GM19452 (cell line): ENCODE measurements at regions not wholly inside any gene's neighbourhood (a gene's known extent, or its start where the extent isn't known, plus 50 kb on each side); places are given as distances from the start of the nearest gene placed in this dataset.
"Not testable (repeated sequence)": the region's sequence is repeated elsewhere in the genome, so short reads cannot be mapped to it uniquely, and the experiment has no call there.

Source experiments
- ATAC-seq: cut with Tn5 transposase; IDR thresholded peaks from one replicate; pipeline ENCODE4 v1.9.1; 2021; ENCODE audit not compliant: unreplicated experiment

DNA sequence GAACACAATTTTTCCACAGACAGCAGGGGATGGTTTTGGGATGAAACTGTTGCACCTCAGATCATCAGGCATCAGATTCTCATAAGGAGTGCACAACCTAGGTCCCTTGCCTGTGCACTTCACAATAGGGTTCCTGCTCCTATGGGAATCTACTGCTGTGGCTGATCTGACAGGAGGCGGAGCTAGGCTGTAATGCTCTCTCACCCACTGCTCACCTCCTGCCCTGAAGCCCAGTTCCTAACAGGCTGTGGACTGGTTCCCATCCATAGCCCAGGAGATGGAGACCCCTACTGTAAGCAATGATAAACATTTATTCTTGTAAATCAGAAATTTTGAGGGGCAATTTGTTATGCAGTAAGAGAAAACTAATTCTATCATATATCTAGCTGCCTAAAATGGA is 1234.7 kb downstream of the SLITRK1 start:
- ATAC-seq, result no peak

DNA sequence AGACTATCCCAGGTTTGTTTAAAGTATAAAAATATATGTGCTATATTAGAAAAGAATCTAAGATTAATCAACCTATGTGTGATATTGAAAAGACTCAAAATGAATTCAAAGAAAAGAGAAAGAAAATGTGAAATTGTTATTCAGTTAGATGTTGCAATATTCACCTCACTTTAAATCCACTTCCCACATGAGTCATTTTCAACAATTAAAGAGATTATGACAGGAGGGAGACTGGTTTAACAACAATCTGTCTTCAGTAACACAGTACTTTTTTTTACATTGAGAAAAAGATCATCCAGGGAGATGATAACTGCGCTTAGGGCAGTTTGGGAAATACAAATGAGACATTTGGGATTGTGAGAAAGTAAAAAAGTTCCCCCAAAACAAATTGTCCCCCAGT is 1246.2 kb downstream of the SLITRK1 start:
- no peak for ATAC-seq

DNA sequence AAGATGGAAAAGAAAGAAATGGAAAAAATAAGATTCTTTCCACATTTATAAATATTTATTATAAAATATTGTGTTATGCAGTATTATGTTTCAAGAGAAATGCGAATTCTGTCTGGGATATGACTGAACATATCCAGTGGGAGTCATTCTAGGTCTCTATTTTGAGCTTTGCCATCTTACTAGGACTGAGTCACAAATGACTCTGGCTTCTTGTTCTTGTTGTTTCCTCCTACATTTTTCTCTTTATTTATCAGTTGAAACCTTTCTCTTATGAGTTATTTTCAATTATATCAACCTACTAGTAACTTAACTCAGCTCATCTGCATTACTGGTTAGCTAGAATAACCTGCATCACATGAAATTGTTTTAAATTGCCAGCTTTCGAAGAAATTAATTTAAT is 1247.3 kb downstream of the SLITRK1 start:
- ATAC-seq, result no peak

DNA sequence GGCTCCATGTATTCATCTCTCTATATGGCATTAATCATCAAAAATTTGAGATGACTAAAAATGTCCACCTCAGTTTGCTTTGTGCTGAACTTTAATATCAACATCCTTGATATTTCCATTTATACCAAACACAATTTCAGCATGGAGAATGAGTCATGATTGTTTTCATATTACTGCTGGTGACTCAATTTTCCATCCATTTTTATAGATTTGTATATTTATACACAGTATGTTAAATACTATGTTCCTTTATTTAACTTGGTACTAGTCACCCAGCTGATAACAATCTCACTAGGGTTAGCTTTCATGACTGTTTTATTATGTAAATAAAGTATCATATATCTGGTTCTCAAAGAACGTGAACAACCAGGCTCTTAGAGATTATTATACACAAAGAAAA is 1255.1 kb downstream of the SLITRK1 start:
- ATAC-seq, result no peak

DNA sequence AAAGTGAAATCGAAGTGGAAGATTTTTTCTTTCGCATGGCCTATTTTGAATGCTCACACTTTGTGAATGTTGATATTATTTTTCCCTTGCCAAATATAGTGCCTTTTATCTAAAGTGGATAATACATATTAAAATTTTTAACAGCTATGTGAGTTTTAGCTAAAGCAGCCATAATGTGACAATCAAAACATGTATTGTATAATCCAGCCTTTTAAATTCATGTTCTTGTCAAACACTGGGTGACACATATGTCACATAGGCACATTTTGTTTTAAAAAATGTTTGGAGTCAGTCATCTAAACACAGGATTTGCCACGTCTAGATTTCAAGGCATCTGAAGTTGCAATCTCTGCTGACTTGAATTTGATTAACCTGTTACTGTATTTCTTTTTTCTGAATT is 1256.6 kb downstream of the SLITRK1 start:
- no peak for ATAC-seq

DNA sequence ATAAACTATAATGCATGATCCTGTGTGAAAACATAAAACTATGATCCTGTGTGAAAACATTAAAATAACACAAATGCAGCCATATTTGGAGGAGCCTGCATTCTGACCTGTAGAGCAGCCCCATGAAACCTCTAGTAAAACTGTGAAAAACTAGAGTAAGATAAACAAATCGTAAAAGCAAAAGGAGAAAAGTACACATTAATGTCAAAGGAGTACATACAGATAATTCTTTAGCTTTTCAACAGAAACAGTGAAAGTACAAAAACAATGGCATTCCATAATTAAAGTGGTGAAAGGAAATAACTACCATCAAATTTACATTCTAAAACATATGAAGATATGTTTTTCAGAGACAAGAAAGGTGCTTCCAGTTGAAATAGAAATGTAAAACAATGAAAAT is 1267.2 kb downstream of the SLITRK1 start:
- no peak for ATAC-seq

DNA sequence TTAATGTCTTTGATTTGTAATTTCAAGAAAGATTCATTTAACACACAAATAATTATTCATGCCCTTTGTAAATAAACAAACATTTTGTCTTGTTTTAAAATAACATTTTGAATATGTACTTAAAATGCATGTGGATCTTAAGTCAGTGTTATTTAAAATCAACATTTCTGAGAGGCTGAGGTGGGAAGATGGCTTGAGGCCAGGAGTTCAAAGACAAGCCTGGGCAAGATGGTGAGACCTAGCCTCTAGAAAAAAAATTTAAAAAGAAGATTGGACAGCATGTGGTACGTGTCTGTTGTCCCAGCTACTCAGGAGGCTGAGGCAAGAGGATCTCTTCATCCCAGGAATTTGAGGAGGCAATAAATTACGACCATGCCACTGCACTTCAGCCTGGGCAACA is 1268.2 kb downstream of the SLITRK1 start:
- ATAC-seq, result no peak

DNA sequence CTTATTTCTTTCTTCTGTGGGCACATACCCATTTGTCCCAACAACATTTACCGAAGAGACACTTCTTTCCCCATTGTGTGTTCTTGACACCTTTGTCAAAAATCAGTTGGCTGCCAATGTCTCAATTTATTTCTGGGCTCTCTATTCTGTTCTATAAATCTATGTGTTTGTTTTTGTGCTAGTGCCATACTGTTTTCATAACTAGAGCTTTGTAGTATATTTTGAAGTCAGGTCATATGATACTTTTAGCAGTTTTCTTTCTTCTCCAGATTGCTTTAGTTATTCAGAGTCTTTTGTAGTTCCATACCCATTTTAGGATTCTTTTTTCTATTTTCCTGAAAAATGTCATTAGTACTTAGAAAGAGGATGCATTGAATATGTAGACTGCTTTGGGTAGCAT is 1276.3 kb downstream of the SLITRK1 start:
- no peak for ATAC-seq

DNA sequence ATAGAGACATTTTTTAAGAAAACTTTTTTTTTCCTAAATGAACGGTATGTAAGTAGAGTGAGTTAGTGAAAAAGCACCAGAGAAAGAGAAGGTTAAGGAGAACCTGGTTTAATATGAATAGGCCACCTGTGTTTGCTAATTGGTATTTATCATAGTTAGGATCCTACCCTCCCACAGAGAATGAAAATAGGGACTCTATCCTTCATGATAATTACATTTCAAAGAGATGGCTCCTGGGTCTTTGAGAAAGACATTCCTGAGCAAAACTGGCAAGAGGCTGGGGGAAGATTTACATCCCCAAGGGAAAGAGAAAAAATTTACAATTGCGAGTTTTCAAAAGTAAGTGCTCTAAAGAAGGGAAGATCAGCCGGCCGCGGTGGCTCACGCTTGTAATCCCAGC is 1284.5 kb downstream of the SLITRK1 start:
- ATAC-seq, result no peak

DNA sequence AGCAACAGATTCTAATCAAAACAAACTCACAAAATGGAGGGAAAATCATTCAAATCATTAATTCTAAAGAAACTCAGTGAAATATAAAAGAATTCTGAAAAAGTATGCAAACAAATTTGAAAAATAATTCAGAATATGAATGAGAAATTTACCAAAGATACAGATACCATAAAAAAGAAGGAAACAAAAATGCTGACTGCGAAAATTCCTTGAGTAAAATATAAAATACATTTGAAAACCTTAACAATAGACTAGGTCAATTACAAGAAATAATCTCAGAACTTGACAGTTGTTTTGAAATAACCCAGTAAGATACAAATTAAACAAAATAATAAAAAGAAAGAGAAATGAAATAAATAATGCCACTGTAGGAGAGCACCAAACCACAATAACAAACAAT is 1289.0 kb downstream of the SLITRK1 start:
- no peak for ATAC-seq

DNA sequence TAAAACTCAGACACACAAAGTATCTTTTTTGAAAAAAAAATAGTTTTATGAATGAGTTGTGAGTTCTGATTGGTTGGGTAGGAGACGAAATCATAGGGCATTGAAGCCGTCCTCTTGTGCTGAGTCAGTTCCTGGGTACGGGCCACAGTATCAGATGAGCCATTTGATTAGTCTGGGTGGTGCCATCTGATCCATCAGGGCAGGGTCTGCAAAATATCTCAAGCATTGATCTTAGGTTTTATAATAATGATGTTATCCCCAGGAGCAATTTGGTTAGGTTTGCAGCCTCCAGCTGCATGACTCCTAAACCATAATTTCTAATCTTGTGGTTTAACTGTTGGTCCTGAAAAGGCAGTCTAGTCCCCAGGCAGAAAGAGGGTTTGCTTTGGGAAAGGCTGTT is 1310.6 kb downstream of the SLITRK1 start:
- ATAC-seq, result no peak

DNA sequence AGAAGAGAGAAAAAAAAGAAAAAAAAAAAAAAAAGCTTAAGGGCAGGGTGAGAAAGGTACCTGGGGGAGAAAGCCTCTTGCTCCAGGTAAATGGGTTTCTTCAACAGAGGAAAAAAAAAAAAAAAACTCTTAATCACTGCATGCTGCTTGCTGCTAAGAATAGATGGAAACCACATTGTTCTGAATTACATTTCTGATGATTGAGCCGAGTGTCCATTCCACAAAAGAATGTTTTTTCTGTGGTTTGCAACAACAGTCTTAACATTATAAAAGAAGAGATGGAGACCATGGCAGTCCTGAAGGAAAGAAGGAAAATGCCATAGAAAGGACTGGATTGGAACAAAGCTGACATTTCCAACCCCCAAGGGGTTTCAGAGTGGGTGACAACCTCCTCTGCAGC is 1312.7 kb downstream of the SLITRK1 start:
- ATAC-seq, result no peak

DNA sequence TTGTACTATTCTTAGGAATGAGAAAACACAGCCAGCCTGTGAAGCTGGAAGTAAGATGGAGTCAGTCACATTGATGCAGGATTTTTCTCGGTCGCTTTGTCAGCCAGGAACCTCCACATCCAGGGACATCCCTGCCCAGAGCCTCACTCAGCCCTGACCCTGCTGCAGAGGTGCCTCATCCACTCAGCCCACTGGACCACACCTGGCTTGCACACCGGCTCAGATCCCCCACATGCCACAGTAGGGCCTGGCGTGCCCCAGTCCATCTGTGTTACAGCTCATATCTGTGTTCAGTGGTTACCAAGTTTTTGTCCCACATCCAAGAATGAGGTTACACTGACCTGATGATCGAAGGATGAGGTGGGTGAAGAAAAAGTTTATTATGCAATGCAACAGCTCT is 1315.4 kb downstream of the SLITRK1 start:
- ATAC-seq, result no peak

DNA sequence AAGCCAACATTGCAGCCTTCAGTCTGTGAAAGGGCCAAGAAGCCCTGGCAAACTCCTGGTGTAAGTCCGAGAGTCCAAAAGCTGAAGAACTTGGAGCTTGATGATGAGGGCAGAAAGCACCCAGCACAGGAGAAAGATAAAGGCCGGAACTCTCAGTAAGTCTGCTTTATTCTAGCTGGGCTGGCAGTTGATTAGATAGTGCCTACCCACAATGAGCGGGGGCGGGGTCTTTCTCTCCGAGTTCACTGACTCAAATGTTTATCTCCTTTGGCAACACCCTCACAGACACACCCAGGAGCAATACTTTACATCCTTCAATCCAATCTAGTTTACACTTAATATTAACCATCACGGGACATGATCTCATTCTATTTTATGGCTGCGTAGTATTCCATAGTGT is 1317.1 kb downstream of the SLITRK1 start:
- no peak for ATAC-seq

DNA sequence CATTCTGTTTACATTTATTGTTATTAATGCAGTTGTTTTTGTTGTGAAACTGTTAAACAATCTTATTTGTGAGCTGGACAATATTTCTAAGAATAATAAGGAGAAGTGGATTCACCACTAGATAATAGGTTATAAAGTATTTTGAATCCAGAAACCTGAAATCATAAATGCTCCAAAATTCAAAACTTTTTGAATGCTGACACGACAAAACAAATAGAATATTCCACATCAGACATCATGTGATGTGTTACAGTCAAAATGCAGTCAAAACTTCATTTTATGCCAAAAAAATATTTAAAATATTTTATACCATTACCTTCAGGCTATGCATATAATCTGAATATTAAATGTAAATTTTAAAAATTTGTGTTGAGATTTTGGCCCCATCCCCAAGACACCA is 1321.4 kb downstream of the SLITRK1 start:
- ATAC-seq, result no peak

DNA sequence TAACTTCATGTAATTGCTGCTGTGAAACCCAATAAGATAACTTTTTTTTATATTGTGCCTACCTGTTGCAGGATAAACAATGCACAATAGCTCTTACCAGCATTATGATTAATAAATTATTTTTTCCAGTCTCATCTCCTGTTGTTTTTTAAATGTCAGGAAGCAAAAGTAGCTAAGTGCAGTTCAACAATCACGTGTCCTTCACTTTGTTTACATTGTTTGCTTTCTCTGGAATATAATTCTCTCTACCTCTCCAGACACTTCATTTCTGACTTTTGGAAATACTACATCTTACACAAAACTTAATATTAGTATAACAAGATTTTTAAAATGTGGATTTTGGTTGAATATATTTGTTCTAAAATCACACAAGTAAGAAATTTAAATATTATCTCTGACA is 1359.4 kb downstream of the SLITRK1 start:
- ATAC-seq, result no peak

DNA sequence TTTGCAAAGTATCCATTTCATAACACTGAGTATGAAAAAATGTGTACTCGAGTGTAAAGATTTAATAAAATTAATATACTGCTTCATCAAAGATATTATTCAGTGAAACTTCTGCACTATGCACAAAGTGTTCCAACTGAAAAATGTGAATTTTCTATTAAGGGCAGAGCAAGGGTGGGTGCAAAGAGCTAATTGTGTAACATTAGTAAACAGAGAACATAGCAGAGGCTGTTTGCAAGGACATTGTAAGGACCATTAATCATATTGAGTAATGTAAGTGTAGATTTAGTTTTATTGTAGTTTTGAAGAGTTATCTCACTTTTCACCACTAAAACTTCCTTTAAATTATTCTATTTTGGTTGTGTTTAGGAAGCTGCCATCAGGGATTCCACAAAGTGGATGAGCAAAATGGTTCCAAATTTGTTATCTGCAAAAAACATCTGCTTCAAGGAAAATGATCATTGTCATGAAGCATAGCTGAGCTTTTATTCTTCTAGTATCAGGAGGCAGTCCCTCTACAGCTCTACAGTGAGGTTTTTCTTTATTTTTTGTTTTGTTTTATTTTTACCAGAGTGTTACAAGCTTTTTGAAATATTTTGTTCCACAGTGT is 1375.4 kb downstream of the SLITRK1 start:
- ATAC-seq, result no peak

DNA sequence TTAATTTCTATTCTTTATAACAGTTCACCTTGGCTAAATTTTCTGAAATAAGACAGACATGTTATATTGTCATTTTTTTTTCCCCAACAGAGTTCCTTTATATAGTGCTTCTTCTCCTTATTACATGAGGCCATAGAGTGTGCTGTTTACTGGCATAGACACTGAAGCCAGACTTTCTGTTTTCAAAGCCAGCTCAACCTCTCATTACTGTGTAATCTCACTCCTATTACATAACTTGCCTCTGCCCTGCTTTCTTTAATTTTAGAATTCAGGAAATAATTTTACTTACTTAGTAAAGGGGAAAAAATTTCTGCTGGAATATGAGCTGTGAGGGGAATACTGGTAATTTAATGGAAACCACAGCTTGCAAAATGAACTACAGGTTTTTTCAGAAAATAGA is 1380.4 kb downstream of the SLITRK1 start:
- ATAC-seq, result no peak

DNA sequence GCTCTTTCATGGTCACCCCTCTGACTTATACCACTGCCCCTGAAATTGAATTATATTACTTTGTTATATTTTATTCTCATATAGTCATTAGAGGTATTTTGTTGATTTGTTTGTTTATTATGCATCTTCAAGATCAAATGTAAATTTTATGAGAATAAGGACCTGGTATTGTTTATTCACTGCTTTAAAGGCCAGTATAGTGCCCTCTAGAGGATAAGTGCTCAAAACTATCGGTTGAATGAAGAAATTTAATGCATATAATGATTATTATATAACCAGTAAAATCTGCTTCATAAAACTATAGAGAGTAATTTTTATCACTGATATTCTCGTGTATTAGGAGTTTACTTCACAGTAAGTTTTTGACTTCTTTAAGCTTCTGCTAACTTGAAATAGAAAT is 1401.9 kb downstream of the SLITRK1 start:
- ATAC-seq, result no peak

DNA sequence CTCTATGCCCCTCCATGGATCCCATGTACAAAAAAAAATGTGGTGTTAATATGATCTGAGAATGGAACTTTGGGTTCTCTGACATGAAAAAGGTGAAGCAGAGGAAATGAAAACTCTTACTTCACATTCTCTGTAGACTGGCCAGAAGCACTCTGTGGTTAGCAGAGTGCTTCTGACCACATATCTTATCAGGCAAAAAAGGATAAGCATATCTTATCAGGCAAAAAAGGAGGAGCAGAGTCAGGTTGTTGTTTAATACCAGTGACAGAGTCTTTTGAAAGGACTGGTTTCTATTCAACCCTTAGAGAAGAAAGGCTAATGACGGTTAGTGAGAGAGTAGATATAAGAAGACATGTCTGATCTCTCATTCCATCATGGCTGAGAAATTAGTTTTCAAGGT is 1404.8 kb downstream of the SLITRK1 start:
- no peak for ATAC-seq

DNA sequence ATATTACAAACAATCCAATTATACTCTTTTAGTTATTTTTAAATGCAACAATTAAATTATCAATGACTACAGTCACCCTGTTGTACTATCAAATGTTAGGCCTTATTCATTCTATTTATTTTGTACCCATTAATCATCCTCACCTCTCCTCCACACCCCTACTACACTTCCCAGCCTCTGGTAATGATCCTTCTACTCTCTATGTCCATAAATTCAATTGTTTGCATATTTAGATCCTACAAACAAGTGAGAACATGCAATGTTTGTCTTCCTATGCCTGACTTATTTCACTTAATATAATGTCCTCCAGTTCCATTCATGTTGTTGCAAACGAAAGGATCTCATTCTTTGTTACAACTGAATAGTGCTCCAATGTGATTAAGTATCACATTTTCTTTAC is 1414.6 kb downstream of the SLITRK1 start:
- no peak for ATAC-seq

DNA sequence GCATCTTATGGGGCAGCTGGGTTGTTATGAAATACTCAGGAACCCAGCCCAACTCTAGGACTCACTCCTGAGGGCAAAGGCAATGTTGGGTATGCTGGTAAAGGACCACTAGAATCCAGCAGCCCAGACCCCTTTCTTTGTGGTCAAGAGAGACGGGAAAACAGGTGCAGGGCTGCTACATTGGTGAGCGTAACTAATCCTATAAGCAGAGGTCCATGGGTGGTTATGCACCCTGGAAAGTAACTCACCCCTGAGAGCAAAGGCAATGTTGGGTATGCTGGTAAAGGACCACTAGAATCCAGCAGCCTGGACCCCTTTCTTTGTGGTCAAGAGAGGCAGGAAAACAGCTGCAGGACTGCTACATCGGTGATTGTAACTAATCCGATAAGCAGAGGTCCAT is 1422.7 kb downstream of the SLITRK1 start:
- not testable (repeated sequence) for ATAC-seq

DNA sequence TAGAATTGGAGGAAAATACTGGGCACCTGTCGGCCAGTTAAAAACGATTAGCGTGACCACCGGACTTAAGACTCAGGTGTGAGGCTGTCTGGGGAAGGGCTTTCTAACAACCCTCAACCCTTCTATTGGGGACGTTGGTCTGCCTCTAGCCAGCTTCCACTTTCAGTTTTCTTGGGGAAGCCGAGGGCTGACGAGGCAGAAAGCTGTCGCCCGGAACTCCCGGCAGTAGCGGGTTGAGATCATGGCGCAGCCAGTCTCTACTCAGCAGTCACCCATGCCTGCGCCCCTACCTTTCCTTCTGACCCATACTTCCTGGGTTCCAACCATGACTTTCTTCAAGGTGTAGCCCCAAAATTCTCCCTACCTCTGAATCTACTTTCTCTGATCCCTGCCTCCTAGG is 1424.1 kb downstream of the SLITRK1 start:
- no peak for ATAC-seq

DNA sequence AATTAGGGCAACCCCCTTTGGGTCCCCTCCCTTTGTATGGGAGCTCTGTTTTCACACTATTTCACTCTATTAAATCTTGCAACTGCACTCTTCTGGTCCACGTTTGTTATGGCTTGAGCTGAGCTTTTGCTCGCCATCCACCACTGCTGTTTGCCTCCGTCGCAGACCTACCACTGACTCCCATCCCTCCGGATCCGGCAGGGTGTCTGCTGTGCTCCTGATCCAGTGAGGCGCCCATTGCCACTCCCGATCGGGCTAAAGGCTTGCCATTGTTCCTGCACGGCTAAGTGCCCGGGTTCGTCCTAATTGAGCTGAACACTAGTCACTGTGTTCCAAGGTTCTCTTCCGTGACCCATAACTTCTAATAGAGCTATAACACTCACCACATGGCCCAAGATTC is 1424.7 kb downstream of the SLITRK1 start:
- not testable (repeated sequence) for ATAC-seq
